CD4-positive, alpha-beta T cell treated with Interleukin-4 for 1 hour (primary cell): ENCODE measurements at regions not wholly inside any gene's neighbourhood (a gene's known extent, or its start where the extent isn't known, plus 50 kb on each side); places are given as distances from the start of the nearest gene placed in this dataset.
"Not testable (repeated sequence)": the region's sequence is repeated elsewhere in the genome, so short reads cannot be mapped to it uniquely, and the experiment has no call there.

ENCODE experiments used
- DNase-seq, 2 donors: peaks; one replicate each; pipeline ENCODE4 v3.0.0-alpha.2; 2020 to 2022

GRCh38 chr15:77861997-77862635, 215.4 kb downstream of the TBC1D2B start:
- not testable (repeated sequence) for DNase-seq

- DNase-seq, result no peak
Measured at GRCh38 chr15:77860071-77860691, 217.3 kb downstream of the TBC1D2B start.

GRCh38 chr15:77859491-77860060, 217.9 kb downstream of the TBC1D2B start:
- DNase-seq, result no peak

- no peak for DNase-seq
Measured at GRCh38 chr15:77858792-77859490, 218.6 kb downstream of the TBC1D2B start.

- DNase-seq, result no peak
Measured at GRCh38 chr15:77857419-77857818, 220.1 kb downstream of the TBC1D2B start.

GRCh38 chr15:77856705-77857346, 220.7 kb downstream of the TBC1D2B start:
- DNase-seq, result no peak

GRCh38 chr15:77855871-77856270, 221.6 kb downstream of the TBC1D2B start:
- no peak for DNase-seq

GRCh38 chr15:77854980-77855379, 222.3 kb upstream of the LINGO1 start:
- no peak for DNase-seq

GRCh38 chr15:77853910-77854309, 221.2 kb upstream of the LINGO1 start:
- DNase-seq, result no peak

- DNase-seq, result no peak
Measured at GRCh38 chr15:77853008-77853328, 220.3 kb upstream of the LINGO1 start.

- DNase-seq, result no peak
Measured at GRCh38 chr15:77852241-77853007, 219.7 kb upstream of the LINGO1 start.

GRCh38 chr15:77851691-77852090, 219.0 kb upstream of the LINGO1 start:
- DNase-seq, result no peak

GRCh38 chr15:77851086-77851485, 218.4 kb upstream of the LINGO1 start:
- no peak for DNase-seq

GRCh38 chr15:77846986-77847385, 214.3 kb upstream of the LINGO1 start:
- no peak for DNase-seq

- no peak for DNase-seq
Measured at GRCh38 chr15:77846360-77846759, 213.6 kb upstream of the LINGO1 start.

GRCh38 chr15:77844798-77845446, 212.2 kb upstream of the LINGO1 start:
- DNase-seq, result no peak

- no peak for DNase-seq
Measured at GRCh38 chr15:77843546-77843945, 210.8 kb upstream of the LINGO1 start.

GRCh38 chr15:77840991-77841775, 208.5 kb upstream of the LINGO1 start:
- no peak for DNase-seq

GRCh38 chr15:77839970-77840905, 207.5 kb upstream of the LINGO1 start:
- DNase-seq, result no peak

- DNase-seq, result no peak
Measured at GRCh38 chr15:77839456-77839855, 206.7 kb upstream of the LINGO1 start.
